ENCODE measurements at regions not wholly inside any gene's neighbourhood (a gene's known extent, or its start where the extent isn't known, plus 50 kb on each side); places are given as distances from the start of the nearest gene placed in this dataset.

GRCh38 chr14:29354486-29354885 is 573.2 kb downstream of the PRKD1 start:
- 60% methylated on average over 1 of the region's 4 CpGs; no CpG with 5 or more reads in 1 of the 2 experiments for WGBS, 2 experiments (ENCODE audit: insufficient coverage in 2 of 2)
- Histone ChIP-seq H3K4me1 (ENCODE audit: control insufficient read depth, insufficient read depth, low read length, poor library complexity, severe bottlenecking) (no peaks in the 10 kb centered on the region), H3K4me3 (ENCODE audit: extremely low read depth, insufficient read depth, low read length, poor library complexity, severe bottlenecking) (no peak overlapping the region), H3K27ac (ENCODE audit: low read depth, low read length, severe bottlenecking) (no peak overlapping the region), H3K36me3 (ENCODE audit: control insufficient read depth, insufficient read depth, low read length) (no peaks in the 10 kb centered on the region), H3K9me3 (ENCODE audit: control insufficient read depth, low read length) (no peaks in the 10 kb centered on the region)

GRCh38 chr14:29355331-29355730 is 572.3 kb downstream of the PRKD1 start:
- Histone ChIP-seq H3K27ac (ENCODE audit: low read depth, low read length, severe bottlenecking) (no peak overlapping the region), H3K4me1 (ENCODE audit: control insufficient read depth, insufficient read depth, low read length, poor library complexity, severe bottlenecking) (no peaks in the 10 kb centered on the region), H3K36me3 (ENCODE audit: control insufficient read depth, insufficient read depth, low read length) (no peaks in the 10 kb centered on the region), H3K4me3 (ENCODE audit: extremely low read depth, insufficient read depth, low read length, poor library complexity, severe bottlenecking) (no peak overlapping the region), H3K9me3 (ENCODE audit: control insufficient read depth, low read length) (no peaks in the 10 kb centered on the region)
- WGBS, 2 experiments (ENCODE audit: insufficient coverage in 2 of 2) = no CpG with 5 or more reads among the region's 1 CpG

DNA sequence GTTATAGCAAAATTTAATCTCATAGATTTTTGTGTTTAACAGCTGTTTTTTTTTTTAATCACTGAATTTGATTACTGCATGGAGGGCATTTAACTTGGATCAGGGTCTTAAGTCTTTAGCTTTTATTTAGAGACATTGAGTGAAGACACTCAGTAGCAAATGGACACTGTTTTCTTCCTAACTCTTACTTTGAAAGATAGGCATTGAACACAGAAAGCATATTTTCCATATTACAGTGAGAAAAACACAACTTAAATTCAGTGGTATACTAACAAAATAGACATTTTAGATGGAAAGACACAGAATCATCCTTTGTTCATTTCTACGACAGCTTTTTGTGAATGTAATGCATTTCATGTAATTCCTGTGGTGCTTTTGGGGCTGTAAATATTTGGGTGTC is 571.8 kb downstream of the PRKD1 start:
- Histone ChIP-seq H3K4me3 (ENCODE audit: extremely low read depth, insufficient read depth, low read length, poor library complexity, severe bottlenecking) (no peak overlapping the region), H3K27ac (ENCODE audit: low read depth, low read length, severe bottlenecking) (no peak overlapping the region), H3K9me3 (ENCODE audit: control insufficient read depth, low read length) (no peaks in the 10 kb centered on the region), H3K4me1 (ENCODE audit: control insufficient read depth, insufficient read depth, low read length, poor library complexity, severe bottlenecking) (no peaks in the 10 kb centered on the region), H3K36me3 (ENCODE audit: control insufficient read depth, insufficient read depth, low read length) (no peaks in the 10 kb centered on the region)
- no CpG with 5 or more reads among the region's 1 CpG for WGBS, 2 experiments (ENCODE audit: insufficient coverage in 2 of 2)

- Histone ChIP-seq H3K36me3 (ENCODE audit: control insufficient read depth, insufficient read depth, low read length) (no peaks in the 10 kb centered on the region), H3K4me3 (ENCODE audit: extremely low read depth, insufficient read depth, low read length, poor library complexity, severe bottlenecking) (no peak overlapping the region), H3K9me3 (ENCODE audit: control insufficient read depth, low read length) (no peaks in the 10 kb centered on the region), H3K27ac (ENCODE audit: low read depth, low read length, severe bottlenecking) (no peak overlapping the region), H3K4me1 (ENCODE audit: control insufficient read depth, insufficient read depth, low read length, poor library complexity, severe bottlenecking) (no peaks in the 10 kb centered on the region)
- WGBS, 2 experiments (ENCODE audit: insufficient coverage in 2 of 2) = 80 to 88% methylated on average over 1 to 3 of the region's 3 CpGs
Measured at GRCh38 chr14:29360656-29361055, 567.0 kb downstream of the PRKD1 start.

GRCh38 chr14:29370024-29370423 is 557.6 kb downstream of the PRKD1 start:
- Histone ChIP-seq H3K4me1 (ENCODE audit: control insufficient read depth, insufficient read depth, low read length, poor library complexity, severe bottlenecking) (no peaks in the 10 kb centered on the region), H3K36me3 (ENCODE audit: control insufficient read depth, insufficient read depth, low read length) (no peaks in the 10 kb centered on the region), H3K4me3 (ENCODE audit: extremely low read depth, insufficient read depth, low read length, poor library complexity, severe bottlenecking) (no peak overlapping the region), H3K27ac (ENCODE audit: low read depth, low read length, severe bottlenecking) (no peak overlapping the region), H3K9me3 (ENCODE audit: control insufficient read depth, low read length) (no peaks in the 10 kb centered on the region)
- WGBS, 2 experiments (ENCODE audit: insufficient coverage in 2 of 2) = 67% methylated on average over 1 of the region's 2 CpGs; no CpG with 5 or more reads in 1 of the 2 experiments

DNA sequence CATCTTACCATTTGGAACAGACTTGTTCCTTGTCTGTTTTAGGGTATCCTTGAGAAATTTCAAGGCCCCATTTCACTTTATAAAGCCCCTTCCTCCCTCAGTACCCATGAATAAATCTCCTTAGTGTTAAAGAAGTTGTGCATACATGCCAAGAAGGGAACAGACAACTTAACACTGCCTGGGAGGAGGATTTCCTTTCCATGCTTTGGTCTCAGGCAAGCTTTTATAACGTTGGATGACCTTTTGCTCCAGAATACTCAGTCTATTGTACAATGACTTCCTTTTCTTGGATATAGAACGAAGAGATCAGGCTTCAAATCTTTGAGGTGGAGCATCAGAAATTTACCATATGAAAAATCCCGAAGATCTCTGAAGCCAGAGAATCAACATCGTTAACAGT is 551.4 kb downstream of the PRKD1 start:
- H3K27ac ChIP-seq (ENCODE audit: low read depth, low read length, severe bottlenecking) = no peak overlapping the region
- no peaks in the 10 kb centered on the region for H3K4me1 ChIP-seq (ENCODE audit: control insufficient read depth, insufficient read depth, low read length, poor library complexity, severe bottlenecking)
- 85% methylated on average over 2 of the region's 4 CpGs; no CpG with 5 or more reads in 1 of the 2 experiments for WGBS, 2 experiments (ENCODE audit: insufficient coverage in 2 of 2)
- no peaks in the 10 kb centered on the region for H3K9me3 ChIP-seq (ENCODE audit: control insufficient read depth, low read length)
- no peak overlapping the region for H3K4me3 ChIP-seq (ENCODE audit: extremely low read depth, insufficient read depth, low read length, poor library complexity, severe bottlenecking)
- no peaks in the 10 kb centered on the region for H3K36me3 ChIP-seq (ENCODE audit: control insufficient read depth, insufficient read depth, low read length)

DNA sequence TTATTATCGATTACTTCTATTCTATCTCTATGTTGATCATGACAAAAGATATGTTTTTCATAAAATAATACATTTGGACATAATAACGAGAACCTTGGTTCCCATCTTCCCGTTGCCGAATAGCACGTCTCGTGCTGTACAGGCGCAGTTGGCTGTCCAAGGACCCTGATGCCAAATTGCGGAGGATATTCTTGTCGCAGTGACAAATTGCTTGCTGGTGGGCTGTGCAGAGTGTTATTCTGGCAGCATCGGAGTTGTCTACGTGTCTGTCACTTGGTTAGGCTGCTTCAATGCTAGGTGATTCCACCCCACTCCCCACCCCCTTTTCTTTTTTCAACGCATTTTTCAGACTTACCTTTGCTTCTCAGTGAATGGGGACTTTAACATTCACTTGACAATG is 546.8 kb downstream of the PRKD1 start:
- WGBS, 2 experiments (ENCODE audit: insufficient coverage in 2 of 2) = 92 to 93% methylated on average over 9 to 10 of the region's 12 CpGs
- Histone ChIP-seq H3K9me3 (ENCODE audit: control insufficient read depth, low read length) (no peaks in the 10 kb centered on the region), H3K27ac (ENCODE audit: low read depth, low read length, severe bottlenecking) (no peak overlapping the region), H3K4me3 (ENCODE audit: extremely low read depth, insufficient read depth, low read length, poor library complexity, severe bottlenecking) (no peak overlapping the region), H3K36me3 (ENCODE audit: control insufficient read depth, insufficient read depth, low read length) (no peaks in the 10 kb centered on the region), H3K4me1 (ENCODE audit: control insufficient read depth, insufficient read depth, low read length, poor library complexity, severe bottlenecking) (no peaks in the 10 kb centered on the region)

DNA sequence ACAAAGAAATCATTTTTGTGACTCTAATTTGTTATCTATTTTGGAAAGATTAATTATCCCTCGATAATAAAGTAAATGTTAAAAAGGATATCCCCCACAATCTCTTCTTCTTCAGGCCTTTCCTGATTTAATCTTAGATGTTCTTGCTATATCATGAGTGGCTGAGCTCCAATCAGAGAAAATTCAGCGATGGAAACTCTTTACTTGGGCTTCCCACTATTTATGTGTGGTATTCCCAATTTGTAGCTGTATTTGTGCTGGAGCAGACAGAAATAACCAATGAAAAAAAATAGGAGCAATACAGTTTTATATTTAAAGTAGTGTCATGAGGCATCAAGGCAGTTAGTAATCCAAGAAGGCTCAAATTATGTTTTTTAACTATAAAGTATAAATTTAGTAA is 539.1 kb downstream of the PRKD1 start:
- WGBS, 2 experiments (ENCODE audit: insufficient coverage in 2 of 2) = no CpG with 5 or more reads among the region's 2 CpGs
- no peaks in the 10 kb centered on the region for H3K36me3 ChIP-seq (ENCODE audit: control insufficient read depth, insufficient read depth, low read length)
- no peak overlapping the region for H3K4me3 ChIP-seq (ENCODE audit: extremely low read depth, insufficient read depth, low read length, poor library complexity, severe bottlenecking)
- no peaks in the 10 kb centered on the region for H3K4me1 ChIP-seq (ENCODE audit: control insufficient read depth, insufficient read depth, low read length, poor library complexity, severe bottlenecking)
- H3K9me3 ChIP-seq (ENCODE audit: control insufficient read depth, low read length) = no peaks in the 10 kb centered on the region
- no peak overlapping the region for H3K27ac ChIP-seq (ENCODE audit: low read depth, low read length, severe bottlenecking)

GRCh38 chr14:29390081-29390832 is 537.4 kb downstream of the PRKD1 start:
- H3K27ac ChIP-seq (ENCODE audit: low read depth, low read length, severe bottlenecking) = no peak overlapping the region
- H3K36me3 ChIP-seq (ENCODE audit: control insufficient read depth, insufficient read depth, low read length) = no peaks in the 10 kb centered on the region
- H3K9me3 ChIP-seq (ENCODE audit: control insufficient read depth, low read length) = no peaks in the 10 kb centered on the region
- 57 to 67% methylated on average over 11 to 14 of the region's 16 CpGs for WGBS, 2 experiments (ENCODE audit: insufficient coverage in 2 of 2)
- H3K4me3 ChIP-seq (ENCODE audit: extremely low read depth, insufficient read depth, low read length, poor library complexity, severe bottlenecking) = no peak overlapping the region
- H3K4me1 ChIP-seq (ENCODE audit: control insufficient read depth, insufficient read depth, low read length, poor library complexity, severe bottlenecking) = no peaks in the 10 kb centered on the region

GRCh38 chr14:29391231-29391630 is 536.4 kb downstream of the PRKD1 start:
- H3K27ac ChIP-seq (ENCODE audit: low read depth, low read length, severe bottlenecking) = no peak overlapping the region

DNA sequence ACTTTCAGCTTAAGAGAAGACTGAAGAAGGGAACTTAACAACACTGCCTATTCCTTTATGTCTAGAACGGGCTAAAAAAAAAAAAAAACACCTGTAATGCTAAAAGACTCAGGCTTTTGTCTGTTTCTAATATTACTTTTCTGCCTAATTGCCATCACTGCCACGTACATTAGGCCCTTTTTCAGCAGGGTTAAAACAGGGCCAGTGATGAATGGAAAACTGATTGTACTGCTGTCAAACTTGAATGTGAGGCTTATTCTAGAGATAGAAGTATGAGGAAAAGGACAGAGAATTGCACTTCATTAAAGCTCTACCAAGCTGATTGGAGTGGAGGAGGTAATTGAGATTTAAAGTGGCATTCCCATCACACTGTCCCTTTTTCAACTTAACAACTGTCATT is 535.8 kb downstream of the PRKD1 start:
- H3K4me1 ChIP-seq (ENCODE audit: control insufficient read depth, insufficient read depth, low read length, poor library complexity, severe bottlenecking) = no peaks in the 10 kb centered on the region
- WGBS, 2 experiments (ENCODE audit: insufficient coverage in 2 of 2) = 40 to 100% methylated on average over 1 to 2 of the region's 2 CpGs
- no peaks in the 10 kb centered on the region for H3K36me3 ChIP-seq (ENCODE audit: control insufficient read depth, insufficient read depth, low read length)
- no peaks in the 10 kb centered on the region for H3K9me3 ChIP-seq (ENCODE audit: control insufficient read depth, low read length)
- H3K27ac ChIP-seq (ENCODE audit: low read depth, low read length, severe bottlenecking) = no peak overlapping the region
- no peak overlapping the region for H3K4me3 ChIP-seq (ENCODE audit: extremely low read depth, insufficient read depth, low read length, poor library complexity, severe bottlenecking)

More at GRCh38 chr14:29391231-29391630, 536.4 kb downstream of the PRKD1 start:
- WGBS, 2 experiments (ENCODE audit: insufficient coverage in 2 of 2) = 93% methylated on average over 3 of the region's 4 CpGs; no CpG with 5 or more reads in 1 of the 2 experiments
- Histone ChIP-seq H3K4me3 (ENCODE audit: extremely low read depth, insufficient read depth, low read length, poor library complexity, severe bottlenecking) (no peak overlapping the region), H3K9me3 (ENCODE audit: control insufficient read depth, low read length) (no peaks in the 10 kb centered on the region), H3K4me1 (ENCODE audit: control insufficient read depth, insufficient read depth, low read length, poor library complexity, severe bottlenecking) (no peaks in the 10 kb centered on the region), H3K36me3 (ENCODE audit: control insufficient read depth, insufficient read depth, low read length) (no peaks in the 10 kb centered on the region)

Data from mesodermal cell (in vitro differentiated cells).